ENCODE measurements at regions not wholly inside any gene's neighbourhood (a gene's known extent, or its start where the extent isn't known, plus 50 kb on each side); places are given as distances from the start of the nearest gene placed in this dataset.

DNA sequence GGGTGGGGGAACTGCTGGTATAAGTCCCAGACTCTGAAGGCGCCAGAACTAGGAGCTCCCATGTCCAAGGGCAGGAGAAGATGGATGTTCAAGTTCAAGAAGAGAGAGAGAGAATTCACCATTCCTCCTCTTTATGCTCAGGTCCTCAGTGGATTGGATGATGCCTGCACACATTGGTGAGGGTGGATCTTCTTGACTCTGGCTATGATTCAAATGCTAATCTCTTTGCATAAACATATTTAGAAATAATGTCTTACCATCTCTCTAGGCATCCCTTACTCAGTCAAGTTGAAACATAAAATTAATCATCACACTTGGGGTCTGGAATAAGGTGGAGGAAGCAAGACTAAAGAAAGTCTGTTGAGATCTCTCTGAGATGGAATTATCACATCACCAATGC is 210.6 kb upstream of the CHST9 start:
- Histone ChIP-seq H3K56ac (ENCODE audit: insufficient read length, low read depth, low read length) (no peak overlapping the region), H3K27me3 (ENCODE audit: insufficient read depth, low read length) (no peaks in the 10 kb centered on the region), H2AK5ac (ENCODE audit: insufficient read length, low read length) (no peak overlapping the region), H2BK5ac (ENCODE audit: insufficient read length, low read length) (no peak overlapping the region), H3K27ac (ENCODE audit: insufficient read length, low read depth, low read length) (no peak overlapping the region), H4K5ac (ENCODE audit: insufficient read length, low read depth, low read length) (no peak overlapping the region), H3K23me2 (ENCODE audit: insufficient read length, low read depth, low read length, poor library complexity, severe bottlenecking) (no peaks in the 10 kb centered on the region), H4K8ac (replicated peaks; ENCODE audit: insufficient read length, low read depth, low read length) (no peak overlapping the region), H2BK120ac (ENCODE audit: low read depth, low read length, poor library complexity, severe bottlenecking) (no peak overlapping the region), H2AFZ (ENCODE audit: low read length) (no peak overlapping the region), H2BK15ac (ENCODE audit: low read depth, low read length) (no peak overlapping the region), H3K79me2 (ENCODE audit: insufficient read depth, low read length) (no peaks in the 10 kb centered on the region), H3K79me1 (ENCODE audit: insufficient read depth, low read depth, low read length, poor library complexity, severe bottlenecking) (no peaks in the 10 kb centered on the region), H3K4me1 (ENCODE audit: insufficient read depth, low read length) (no peaks in the 10 kb centered on the region), H3K23ac (ENCODE audit: insufficient read length, low read depth, low read length) (no peak overlapping the region), H3K9ac (ENCODE audit: extremely low read depth, insufficient read length, low read length) (no peak overlapping the region), H3T11ph (ENCODE audit: low read length) (no peak overlapping the region), H3K4me2 (ENCODE audit: insufficient read depth, insufficient read length, low read length) (no peak overlapping the region), H2BK20ac (ENCODE audit: low read depth, low read length, poor library complexity, severe bottlenecking) (no peak overlapping the region), H3K4ac (ENCODE audit: low read depth, low read length) (no peak overlapping the region), H4K20me1 (ENCODE audit: control insufficient read depth, insufficient read depth, insufficient read length) (no peaks in the 10 kb centered on the region), H3K18ac (ENCODE audit: insufficient read length, low read depth, low read length) (no peak overlapping the region), H3K14ac (ENCODE audit: insufficient read depth, low read length) (no peak overlapping the region), H2BK12ac (ENCODE audit: insufficient read length, low read depth, low read length) (no peak overlapping the region), H4K91ac (ENCODE audit: insufficient read length, low read depth, low read length) (no peak overlapping the region), H3K9me3 (ENCODE audit: control insufficient read depth, low read depth, low read length) (no peaks in the 10 kb centered on the region)
- Mint-ChIP-seq H3K4me1 (no peaks in the 10 kb centered on the region), H3K4me3 (no peak overlapping the region), H3K27ac (no peak overlapping the region), H3K27me3 (ENCODE audit: low read depth) (no peaks in the 10 kb centered on the region), H3K36me3 (ENCODE audit: insufficient read depth in 1 of 3, low read depth in 3 of 3) (no peaks in the 10 kb centered on the region), H3K9me3 (no peaks in the 10 kb centered on the region)
- no peak for DNase-seq
- WGBS (ENCODE audit: extremely low coverage, insufficient read length, low lambda C conversion rate): no CpG with 5 or more reads among the region's 1 CpG
- TF ChIP-seq, protein P1, sequence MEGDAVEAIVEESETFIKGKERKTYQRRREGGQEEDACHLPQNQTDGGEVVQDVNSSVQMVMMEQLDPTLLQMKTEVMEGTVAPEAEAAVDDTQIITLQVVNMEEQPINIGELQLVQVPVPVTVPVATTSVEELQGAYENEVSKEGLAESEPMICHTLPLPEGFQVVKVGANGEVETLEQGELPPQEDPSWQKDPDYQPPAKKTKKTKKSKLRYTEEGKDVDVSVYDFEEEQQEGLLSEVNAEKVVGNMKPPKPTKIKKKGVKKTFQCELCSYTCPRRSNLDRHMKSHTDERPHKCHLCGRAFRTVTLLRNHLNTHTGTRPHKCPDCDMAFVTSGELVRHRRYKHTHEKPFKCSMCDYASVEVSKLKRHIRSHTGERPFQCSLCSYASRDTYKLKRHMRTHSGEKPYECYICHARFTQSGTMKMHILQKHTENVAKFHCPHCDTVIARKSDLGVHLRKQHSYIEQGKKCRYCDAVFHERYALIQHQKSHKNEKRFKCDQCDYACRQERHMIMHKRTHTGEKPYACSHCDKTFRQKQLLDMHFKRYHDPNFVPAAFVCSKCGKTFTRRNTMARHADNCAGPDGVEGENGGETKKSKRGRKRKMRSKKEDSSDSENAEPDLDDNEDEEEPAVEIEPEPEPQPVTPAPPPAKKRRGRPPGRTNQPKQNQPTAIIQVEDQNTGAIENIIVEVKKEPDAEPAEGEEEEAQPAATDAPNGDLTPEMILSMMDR (conservative IDR thresholded peaks at IDR 0.05): no peak
